Panc1 (cell line): ENCODE measurements at regions not wholly inside any gene's neighbourhood (a gene's known extent, or its start where the extent isn't known, plus 50 kb on each side); places are given as distances from the start of the nearest gene placed in this dataset.

Experiments used
- ATAC-seq: fragments of 200-7000 bp; cut with Tn5 transposase; 2 replicates; pipeline ENCODE4 v1.9.1; 2020; ENCODE audit warnings: mild to moderate bottlenecking, moderate library complexity
- BruUV-seq: library from RNA; stranded (reverse); fragments of 400-500 nt; replicated peaks from 2 replicates; lab custom pipeline; 2021; lab: Mats Ljungman, UMichigan
- CTCF ChIA-PET: fragments of 300-600 bp; sonication (Branson Sonifier 250); formaldehyde crosslinking; loops from one replicate; lab custom pipeline; 2022; ENCODE audit warnings: antibody characterized with exemption; lab: Charles Lee
- POLR2A ChIA-PET: fragments of 300-600 bp; sonication (Branson Sonifier 250); formaldehyde crosslinking; loops from one replicate; lab custom pipeline; 2022; ENCODE audit warnings: antibody characterized with exemption; lab: Charles Lee
- DNase-seq: peaks from one replicate; pipeline ENCODE4 v3.0.0-alpha.2; 2010; ENCODE audit warnings: low read depth, low spot score
- H3K27ac ChIP-seq: 2 replicates; pipeline ENCODE4 v1.5.1; 2011; ENCODE audit warnings: mild to moderate bottlenecking, low read length, inconsistent platforms
- H3K27me3 ChIP-seq: fragments of 200-500 bp; sonication (Bioruptor generic); 2 replicates; pipeline ENCODE4 v1.6.0; 2014; ENCODE audit warnings: low read length, inconsistent platforms; ENCODE audit not compliant: control insufficient read depth, insufficient read depth
- H3K36me3 ChIP-seq: fragments of 200-500 bp; sonication (Bioruptor generic); 2 replicates; pipeline ENCODE4 v1.5.1; 2014; ENCODE audit warnings: inconsistent platforms, mild to moderate bottlenecking, low read length, moderate library complexity; ENCODE audit not compliant: control insufficient read depth, insufficient read depth
- H3K4me1 ChIP-seq: 2 replicates; pipeline ENCODE4 v1.5.1; 2011; ENCODE audit warnings: inconsistent platforms, mild to moderate bottlenecking, low read length, moderate library complexity; ENCODE audit not compliant: control insufficient read depth, insufficient read depth
- H3K4me3 ChIP-seq, 2 experiments: 2 replicates each; pipeline ENCODE4 v1.5.1; 2011 to 2012; ENCODE audit warnings: low read depth in 2 of 2, low read length in 2 of 2, mild to moderate bottlenecking in 2 of 2, inconsistent platforms in 1 of 2, moderate library complexity in 1 of 2
- H3K9me3 ChIP-seq: fragments of 200-500 bp; sonication (Bioruptor generic); 2 replicates; pipeline ENCODE4 v1.5.1; 2014; ENCODE audit warnings: low read depth, mild to moderate bottlenecking, inconsistent platforms, low read length, moderate library complexity; ENCODE audit not compliant: control insufficient read depth, insufficient read depth
- CTCF ChIP-seq: fragments of 450-650 bp; IDR thresholded peaks from 2 replicates; pipeline ENCODE4 v1.5.1; 2017; ENCODE audit warnings: mild to moderate bottlenecking
- POLR2AphosphoS5 ChIP-seq: IDR thresholded peaks from 2 replicates; pipeline ENCODE4 v1.6.1; 2012; ENCODE audit warnings: mild to moderate bottlenecking, low read depth, low read length, moderate library complexity
- REST ChIP-seq, 2 experiments: IDR thresholded peaks; 2 replicates each; pipeline ENCODE4 v1.6.1; 2011 to 2012; ENCODE audit warnings: low read depth in 2 of 2, control low read depth in 1 of 2, low read length in 1 of 2, mild to moderate bottlenecking in 1 of 2, moderate library complexity in 1 of 2; ENCODE audit not compliant: insufficient read depth in 1 of 2
- SIN3A ChIP-seq: IDR thresholded peaks from 2 replicates; pipeline ENCODE4 v1.6.1; 2012; ENCODE audit warnings: low read depth, mild to moderate bottlenecking, low read length, moderate library complexity, borderline replicate concordance; ENCODE audit not compliant: insufficient read depth
- TCF7L2 ChIP-seq: IDR thresholded peaks from 2 replicates; pipeline ENCODE4 v1.6.1; 2011; ENCODE audit warnings: mild to moderate bottlenecking, low read depth, low read length, inconsistent platforms
- in situ Hi-C: cut with HindIII; loops from 2 replicates; pipeline ENCODE4 v1.10.0; 2016; ENCODE audit warnings: low sequenced_read_pairs, low pct_unique_long_range_greater_than_20kb
- intact Hi-C: fragments of 100-400 bp; cut with micrococcal nuclease; formaldehyde crosslinking; loops from one replicate; pipeline ENCODE4 v1.10.0; 2022; ENCODE audit not compliant: unreplicated experiment

- Histone ChIP-seq H3K9me3 (no peaks in the 10 kb centered on the region), H3K27ac (no peak overlapping the region), H3K27me3 (no peaks in the 10 kb centered on the region), H3K36me3 (no peaks in the 10 kb centered on the region), H3K4me1 (no peaks in the 10 kb centered on the region), H3K4me3 (no peak overlapping the region)
- BruUV-seq: no TSS peak
- ATAC-seq: no peak
- no peak for TF ChIP-seq REST (IDR thresholded peaks at IDR 0.05; ENCODE audit: insufficient read depth in 1 of 2, low read depth in 2 of 2, low read length in 1 of 2)
- no peak for TF ChIP-seq TCF7L2
- TF ChIP-seq CTCF: no peak
- no peak for TF ChIP-seq POLR2AphosphoS5
- TF ChIP-seq SIN3A: no peak
- intact Hi-C loops (no loop called here), in situ Hi-C loops (no loop called here)
- CTCF ChIA-PET: no interaction called here
- DNase-seq: no peak
- POLR2A ChIA-PET: no interaction called here
Observed at GRCh38 chr9:105833271-105833975, 139.1 kb downstream of the TMEM38B start.

GRCh38 chr9:105834404-105834803 is 140.1 kb downstream of the TMEM38B start:
- H3K27me3 ChIP-seq: no peaks in the 10 kb centered on the region
- H3K4me3 ChIP-seq: no peak overlapping the region
- DNase-seq: no peak
- ATAC-seq: no peak
- no peak for TF ChIP-seq TCF7L2
- intact Hi-C loops: no loop called here
- POLR2A ChIA-PET: no interaction called here
- H3K9me3 ChIP-seq: no peaks in the 10 kb centered on the region
- no TSS peak for BruUV-seq
- no peaks in the 10 kb centered on the region for H3K36me3 ChIP-seq
- no peaks in the 10 kb centered on the region for H3K4me1 ChIP-seq
- H3K27ac ChIP-seq: no peak overlapping the region
- CTCF ChIA-PET: no interaction called here
- in situ Hi-C loops: no loop called here

DNA sequence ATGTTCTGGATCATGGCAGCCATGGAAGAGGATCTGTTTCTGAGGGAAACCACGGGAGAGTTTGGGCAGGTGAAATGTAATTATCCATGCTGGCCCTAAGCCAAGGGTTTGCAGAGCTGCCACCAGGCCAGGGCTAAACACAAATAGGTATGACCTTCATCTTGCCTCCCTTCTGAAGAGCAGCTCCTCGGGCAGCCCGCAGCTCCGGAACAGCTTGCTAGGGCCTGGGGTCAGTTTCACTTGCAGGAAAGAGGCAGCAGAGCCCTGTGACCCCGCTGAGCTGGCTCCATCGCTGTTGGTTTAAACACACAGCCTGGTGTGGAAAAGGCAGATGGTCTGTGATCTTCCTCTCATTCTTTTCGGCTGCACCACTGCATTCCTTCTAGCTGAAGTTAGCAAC is 141.4 kb downstream of the TMEM38B start:
- intact Hi-C loops: no loop called here
- ATAC-seq: no peak

More for the DNA sequence above, 141.4 kb downstream of the TMEM38B start:
- H3K4me1 ChIP-seq: no peaks in the 10 kb centered on the region
- no peaks in the 10 kb centered on the region for H3K27me3 ChIP-seq
- no TSS peak for BruUV-seq
- H3K9me3 ChIP-seq: no peaks in the 10 kb centered on the region
- no peak overlapping the region for H3K27ac ChIP-seq
- H3K36me3 ChIP-seq: no peaks in the 10 kb centered on the region
- ChIA-PET POLR2A (no interaction called here), CTCF (no interaction called here)
- DNase-seq: no peak
- in situ Hi-C loops: no loop called here
- no peak for TF ChIP-seq CTCF
- no peak for TF ChIP-seq REST (IDR thresholded peaks at IDR 0.05; ENCODE audit: insufficient read depth in 1 of 2, low read depth in 2 of 2, low read length in 1 of 2)
- TF ChIP-seq POLR2AphosphoS5: no peak
- no peak for TF ChIP-seq SIN3A
- no peak for TF ChIP-seq TCF7L2
- H3K4me3 ChIP-seq: no peak overlapping the region
